Stimulated activated CD4-positive, alpha-beta T cell treated with anti-CD3 and anti-CD28 coated beads, Interleukin-4, amount 100 ng/mL, for 24 hours (primary cell): ENCODE measurements at regions not wholly inside any gene's neighbourhood (a gene's known extent, or its start where the extent isn't known, plus 50 kb on each side); places are given as distances from the start of the nearest gene placed in this dataset.
"Not testable (repeated sequence)": the region's sequence is repeated elsewhere in the genome, so short reads cannot be mapped to it uniquely, and the experiment has no call there.

Experiments used
- DNase-seq: peaks from one replicate; pipeline ENCODE4 v3.0.0-alpha.2; 2020

GRCh38 chr6:40671001-40671693, 84.0 kb upstream of the LRFN2 start:
- DNase-seq, result no peak

- no peak for DNase-seq
Observed at GRCh38 chr6:40669343-40669742, 82.2 kb upstream of the LRFN2 start.

GRCh38 chr6:40668203-40668602, 81.0 kb upstream of the LRFN2 start:
- no peak for DNase-seq

GRCh38 chr6:40666530-40666929, 79.4 kb upstream of the LRFN2 start:
- DNase-seq, result no peak

GRCh38 chr6:40661726-40662125, 74.6 kb upstream of the LRFN2 start:
- no peak for DNase-seq

- DNase-seq, result not testable (repeated sequence)
Observed at GRCh38 chr6:40656772-40657171, 69.6 kb upstream of the LRFN2 start.

- DNase-seq, result no peak
Observed at GRCh38 chr6:40654828-40655227, 67.7 kb upstream of the LRFN2 start.

- no peak for DNase-seq
Observed at GRCh38 chr6:40645043-40645442, 57.9 kb upstream of the LRFN2 start.

- no peak for DNase-seq
Observed at GRCh38 chr6:40642837-40643236, 55.7 kb upstream of the LRFN2 start.

GRCh38 chr6:40642190-40642589, 55.0 kb upstream of the LRFN2 start:
- no peak for DNase-seq

- DNase-seq, result peak; percentile 4
Observed at GRCh38 chr6:40640599-40641227, 53.5 kb upstream of the LRFN2 start.
